HFF-Myc (cell line): ENCODE measurements at regions not wholly inside any gene's neighbourhood (a gene's known extent, or its start where the extent isn't known, plus 50 kb on each side); places are given as distances from the start of the nearest gene placed in this dataset.
A peak's percentile ranks its signal among the peaks of the same experiment; 100 is the strongest.

Source experiments
- DNase-seq: peaks from one replicate; pipeline ENCODE4 v3.0.0-alpha.2; 2011; ENCODE audit warnings: low read depth; ENCODE audit errors: extremely low read depth
- H3K4me3 ChIP-seq: replicated peaks from 2 replicates; pipeline ENCODE4 v1.5.1; 2011; ENCODE audit warnings: low read depth, mild to moderate bottlenecking, control low read depth, low read length
- TF ChIP-seq, protein P1 (sequence below): IDR thresholded peaks from 2 replicates; pipeline ENCODE4 v1.5.1; 2012; ENCODE audit warnings: mild to moderate bottlenecking, low read depth, low read length, control low read depth; ENCODE audit errors: missing control alignments

DNA sequence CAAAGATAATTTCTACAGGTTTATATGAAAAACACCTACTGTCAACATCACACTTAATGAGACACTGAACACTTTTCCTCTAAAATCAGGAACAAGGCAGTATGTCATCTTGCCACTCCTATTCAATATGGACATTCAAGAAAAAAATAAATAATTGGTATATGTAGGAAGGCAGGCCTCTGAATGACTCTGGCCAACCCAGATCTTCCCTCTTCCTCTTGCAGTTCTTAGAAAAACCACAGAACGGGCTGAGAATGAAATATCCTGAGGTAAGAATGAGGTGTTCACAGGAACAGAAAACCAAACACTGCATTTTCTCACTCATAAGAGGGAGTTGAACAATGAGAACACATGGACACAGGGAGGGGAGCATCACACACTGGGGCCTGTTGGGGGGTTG lies 1207.2 kb upstream of the CITED2 start:
- no peak overlapping the region for H3K4me3 ChIP-seq
- TF ChIP-seq, protein P1, sequence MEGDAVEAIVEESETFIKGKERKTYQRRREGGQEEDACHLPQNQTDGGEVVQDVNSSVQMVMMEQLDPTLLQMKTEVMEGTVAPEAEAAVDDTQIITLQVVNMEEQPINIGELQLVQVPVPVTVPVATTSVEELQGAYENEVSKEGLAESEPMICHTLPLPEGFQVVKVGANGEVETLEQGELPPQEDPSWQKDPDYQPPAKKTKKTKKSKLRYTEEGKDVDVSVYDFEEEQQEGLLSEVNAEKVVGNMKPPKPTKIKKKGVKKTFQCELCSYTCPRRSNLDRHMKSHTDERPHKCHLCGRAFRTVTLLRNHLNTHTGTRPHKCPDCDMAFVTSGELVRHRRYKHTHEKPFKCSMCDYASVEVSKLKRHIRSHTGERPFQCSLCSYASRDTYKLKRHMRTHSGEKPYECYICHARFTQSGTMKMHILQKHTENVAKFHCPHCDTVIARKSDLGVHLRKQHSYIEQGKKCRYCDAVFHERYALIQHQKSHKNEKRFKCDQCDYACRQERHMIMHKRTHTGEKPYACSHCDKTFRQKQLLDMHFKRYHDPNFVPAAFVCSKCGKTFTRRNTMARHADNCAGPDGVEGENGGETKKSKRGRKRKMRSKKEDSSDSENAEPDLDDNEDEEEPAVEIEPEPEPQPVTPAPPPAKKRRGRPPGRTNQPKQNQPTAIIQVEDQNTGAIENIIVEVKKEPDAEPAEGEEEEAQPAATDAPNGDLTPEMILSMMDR: no peak
- no peak for DNase-seq

DNA sequence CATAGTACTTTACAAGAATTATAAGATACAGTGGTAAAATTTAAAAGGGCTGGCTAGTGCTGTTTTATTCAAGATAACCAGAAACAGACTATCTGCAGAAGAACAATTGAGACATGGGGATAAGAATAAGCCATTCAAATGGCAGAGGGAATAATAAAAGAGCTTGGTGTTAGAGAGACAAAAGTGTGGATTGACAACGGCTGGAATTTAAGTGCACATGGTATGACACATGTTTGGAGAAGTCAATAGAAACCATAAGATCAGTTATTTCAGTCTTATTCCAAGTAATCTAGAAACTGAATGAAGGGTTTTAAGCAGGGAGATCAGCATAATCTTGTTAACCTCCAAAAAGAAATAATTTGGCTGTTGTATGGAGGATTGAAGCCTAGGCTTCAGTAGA lies 1205.5 kb upstream of the CITED2 start:
- no peak for DNase-seq
- TF ChIP-seq, protein P1: no peak
- H3K4me3 ChIP-seq: no peak overlapping the region

DNA sequence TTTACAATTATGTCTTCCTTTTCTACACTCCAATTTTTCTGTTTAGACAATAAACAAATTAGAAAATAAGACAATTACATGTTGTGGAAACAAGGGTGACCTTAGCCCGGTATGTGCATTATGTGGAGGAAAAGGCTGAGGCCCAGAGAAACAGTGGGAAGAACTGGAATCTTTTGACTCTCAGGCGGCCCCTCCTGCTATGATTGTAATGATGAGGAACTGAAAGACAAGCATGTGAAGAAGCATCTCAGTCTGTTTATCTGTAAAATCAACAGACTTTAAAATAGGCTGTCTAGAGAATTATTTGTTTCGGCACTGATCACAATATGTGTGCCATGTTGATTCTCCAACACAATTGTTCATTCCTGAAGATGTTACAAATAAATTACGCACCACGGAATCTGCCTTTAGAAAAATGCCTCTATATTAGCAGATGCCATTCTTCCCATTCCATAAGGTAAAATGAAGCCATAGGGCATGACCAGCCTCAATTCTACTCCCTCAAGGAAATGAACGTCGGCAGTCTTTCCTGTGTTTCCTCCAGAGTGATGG lies 1201.6 kb upstream of the CITED2 start:
- TF ChIP-seq, protein P1: no peak
- no peak overlapping the region for H3K4me3 ChIP-seq
- DNase-seq: no peak

DNA sequence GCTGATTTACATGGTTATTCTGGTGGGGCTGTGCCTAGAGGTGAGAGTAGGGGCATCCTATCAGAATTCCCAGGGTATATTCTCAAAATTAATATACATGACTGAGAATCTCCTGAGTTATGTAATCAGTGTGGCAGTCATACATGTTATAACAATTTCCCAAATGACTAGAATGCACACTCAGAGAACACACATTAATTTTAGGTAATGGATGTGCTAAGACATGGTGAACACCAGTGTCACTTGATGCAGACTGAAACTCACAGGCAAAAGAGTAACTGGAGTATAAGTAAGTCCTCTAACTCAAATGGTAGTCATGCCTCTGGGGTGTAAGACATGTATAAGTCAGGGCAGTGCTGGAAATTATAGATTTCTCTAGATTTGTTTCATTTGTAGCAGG lies 1198.4 kb upstream of the CITED2 start:
- DNase-seq: no peak
- no peak overlapping the region for H3K4me3 ChIP-seq
- TF ChIP-seq, protein P1: no peak

DNA sequence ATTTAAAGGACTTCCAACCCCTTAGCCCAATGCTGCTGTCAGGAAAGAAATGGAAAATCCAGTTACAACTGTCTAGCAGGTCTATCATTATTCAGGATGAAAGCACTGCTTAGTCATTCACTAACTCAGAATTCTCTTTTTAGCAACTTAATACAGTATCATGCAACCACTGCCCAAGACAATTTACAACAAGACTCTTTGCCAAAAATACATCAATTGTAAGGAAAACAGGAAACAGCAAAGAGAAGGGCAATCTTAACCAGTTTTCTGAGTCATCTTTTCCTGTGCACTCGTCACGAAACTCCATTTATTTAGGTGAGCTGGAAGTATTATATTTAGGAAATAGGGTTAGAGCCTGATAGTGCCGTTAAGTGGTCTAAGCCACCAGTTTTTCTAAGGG lies 1197.7 kb upstream of the CITED2 start:
- H3K4me3 ChIP-seq: no peak overlapping the region
- peak; percentile 84 for DNase-seq
- TF ChIP-seq, protein P1: no peak

DNA sequence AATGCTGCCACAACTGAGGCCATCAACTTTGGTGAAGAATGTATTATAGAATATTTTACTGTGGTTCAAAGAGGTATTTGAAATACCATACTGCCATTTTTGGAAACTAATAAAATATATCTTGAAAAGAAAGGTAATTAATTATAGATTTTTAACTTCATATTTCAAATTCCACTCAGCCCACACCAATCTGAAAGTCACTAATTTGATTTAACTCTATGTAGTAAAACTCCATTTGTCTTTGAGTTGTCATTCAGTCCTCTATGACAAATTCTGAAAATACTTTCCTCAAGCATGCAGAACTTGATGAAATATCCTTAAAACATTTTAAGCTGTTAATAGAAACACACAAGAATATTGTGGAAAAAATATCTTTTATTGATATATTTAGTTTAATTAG lies 1196.7 kb upstream of the CITED2 start:
- H3K4me3 ChIP-seq: no peak overlapping the region
- TF ChIP-seq, protein P1: no peak
- no peak for DNase-seq

DNA sequence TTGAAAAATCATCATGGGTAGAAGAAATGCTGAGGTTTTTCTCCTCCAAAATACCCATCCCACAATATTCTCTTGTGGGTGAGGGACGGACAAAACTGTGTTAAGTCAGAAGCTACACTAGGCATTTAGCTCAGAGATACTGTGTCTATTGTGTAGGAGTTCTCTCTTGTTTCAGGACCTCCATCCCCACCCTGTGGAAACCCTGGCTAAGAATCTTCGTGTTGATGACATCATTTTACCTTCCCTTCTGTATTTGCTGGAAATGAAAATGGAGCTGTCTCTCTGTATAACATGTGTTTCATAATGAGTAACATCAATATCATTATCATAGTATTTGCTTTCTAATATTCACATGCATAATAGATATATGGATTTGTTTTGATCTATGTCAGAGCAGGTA lies 1193.0 kb upstream of the CITED2 start:
- DNase-seq: no peak
- TF ChIP-seq, protein P1: no peak
- no peak overlapping the region for H3K4me3 ChIP-seq
